UCSD-AML1 (cell line): ENCODE measurements at regions not wholly inside any gene's neighbourhood (a gene's known extent, or its start where the extent isn't known, plus 50 kb on each side); places are given as distances from the start of the nearest gene placed in this dataset.
"Not testable (repeated sequence)": the region's sequence is repeated elsewhere in the genome, so short reads cannot be mapped to it uniquely, and the experiment has no call there.

Source experiments
- DNase-seq: peaks from one replicate; lab custom pipeline; 2025; ENCODE audit not compliant: unreplicated experiment; lab: John Stamatoyannopoulos, UW

- DNase-seq: no peak
Observed at GRCh38 chr17:5896215-5896614, 174.0 kb upstream of the WSCD1 start.

- no peak for DNase-seq
Observed at GRCh38 chr17:5897275-5897911, 172.8 kb upstream of the WSCD1 start.

GRCh38 chr17:5897981-5898380 is 172.2 kb upstream of the WSCD1 start:
- not testable (repeated sequence) for DNase-seq

- no peak for DNase-seq
Observed at GRCh38 chr17:5898406-5898805, 171.8 kb upstream of the WSCD1 start.

- no peak for DNase-seq
Observed at GRCh38 chr17:5899496-5900195, 170.5 kb upstream of the WSCD1 start.

GRCh38 chr17:5901731-5902130 is 168.4 kb upstream of the WSCD1 start:
- DNase-seq: no peak

GRCh38 chr17:5902181-5903140 is 167.7 kb upstream of the WSCD1 start:
- DNase-seq: no peak

- no peak for DNase-seq
Observed at GRCh38 chr17:5911919-5912318, 158.3 kb upstream of the WSCD1 start.

- DNase-seq: no peak
Observed at GRCh38 chr17:5913032-5913531, 157.1 kb upstream of the WSCD1 start.

- no peak for DNase-seq
Observed at GRCh38 chr17:5913641-5914040, 156.5 kb upstream of the WSCD1 start.

- DNase-seq: no peak
Observed at GRCh38 chr17:5915337-5915736, 154.8 kb upstream of the WSCD1 start.

GRCh38 chr17:5919089-5919488 is 151.1 kb upstream of the WSCD1 start:
- DNase-seq: no peak

GRCh38 chr17:5921512-5922282 is 148.5 kb upstream of the WSCD1 start:
- no peak for DNase-seq

GRCh38 chr17:5922476-5922875 is 147.7 kb upstream of the WSCD1 start:
- DNase-seq: no peak

GRCh38 chr17:5929721-5930120 is 140.5 kb upstream of the WSCD1 start:
- DNase-seq: no peak

- not testable (repeated sequence) for DNase-seq
Observed at GRCh38 chr17:5930555-5930954, 139.6 kb upstream of the WSCD1 start.

GRCh38 chr17:5931616-5932015 is 138.6 kb upstream of the WSCD1 start:
- DNase-seq: no peak

GRCh38 chr17:5933430-5933829 is 136.7 kb upstream of the WSCD1 start:
- no peak for DNase-seq

GRCh38 chr17:5941258-5941657 is 128.9 kb upstream of the WSCD1 start:
- DNase-seq: no peak

- no peak for DNase-seq
Observed at GRCh38 chr17:5942687-5943086, 127.5 kb upstream of the WSCD1 start.

GRCh38 chr17:5943232-5943631 is 126.9 kb upstream of the WSCD1 start:
- no peak for DNase-seq
